HG03457 (cell line): ENCODE measurements at regions not wholly inside any gene's neighbourhood (a gene's known extent, or its start where the extent isn't known, plus 50 kb on each side); places are given as distances from the start of the nearest gene placed in this dataset.

Experiments
- ATAC-seq: cut with Tn5 transposase; IDR thresholded peaks from one replicate; pipeline ENCODE4 v1.9.1; 2021; ENCODE audit warnings: moderate number of reproducible peaks; ENCODE audit not compliant: unreplicated experiment

GRCh38 chr1:90412563-90412962 is 304.5 kb downstream of the BARHL2 start:
- ATAC-seq, result no peak

DNA sequence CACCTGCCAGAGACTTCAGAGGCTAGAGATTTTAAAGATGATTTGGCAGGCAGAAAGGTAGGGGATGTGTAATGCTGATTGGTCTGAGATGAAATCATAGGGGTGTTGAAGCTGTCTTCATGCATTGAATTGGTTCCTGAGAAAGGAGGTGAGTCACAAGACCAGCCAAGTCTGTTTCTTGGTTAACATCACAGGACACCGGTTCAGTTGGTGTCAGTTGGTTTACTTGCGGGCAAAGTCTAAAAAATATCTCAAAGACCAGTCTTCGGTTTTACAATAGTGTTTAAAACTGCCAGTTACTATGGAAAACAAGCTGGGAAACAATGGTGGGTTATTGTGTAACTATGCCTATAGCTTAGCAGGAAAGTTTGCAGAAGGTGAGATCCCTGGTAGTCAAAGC is 305.9 kb downstream of the BARHL2 start:
- ATAC-seq, result no peak

GRCh38 chr1:90407737-90408136 is 309.4 kb downstream of the BARHL2 start:
- no peak for ATAC-seq

- ATAC-seq, result no peak
These were observed 311.4 kb downstream of the BARHL2 start for GRCh38 chr1:90405726-90406125.

DNA sequence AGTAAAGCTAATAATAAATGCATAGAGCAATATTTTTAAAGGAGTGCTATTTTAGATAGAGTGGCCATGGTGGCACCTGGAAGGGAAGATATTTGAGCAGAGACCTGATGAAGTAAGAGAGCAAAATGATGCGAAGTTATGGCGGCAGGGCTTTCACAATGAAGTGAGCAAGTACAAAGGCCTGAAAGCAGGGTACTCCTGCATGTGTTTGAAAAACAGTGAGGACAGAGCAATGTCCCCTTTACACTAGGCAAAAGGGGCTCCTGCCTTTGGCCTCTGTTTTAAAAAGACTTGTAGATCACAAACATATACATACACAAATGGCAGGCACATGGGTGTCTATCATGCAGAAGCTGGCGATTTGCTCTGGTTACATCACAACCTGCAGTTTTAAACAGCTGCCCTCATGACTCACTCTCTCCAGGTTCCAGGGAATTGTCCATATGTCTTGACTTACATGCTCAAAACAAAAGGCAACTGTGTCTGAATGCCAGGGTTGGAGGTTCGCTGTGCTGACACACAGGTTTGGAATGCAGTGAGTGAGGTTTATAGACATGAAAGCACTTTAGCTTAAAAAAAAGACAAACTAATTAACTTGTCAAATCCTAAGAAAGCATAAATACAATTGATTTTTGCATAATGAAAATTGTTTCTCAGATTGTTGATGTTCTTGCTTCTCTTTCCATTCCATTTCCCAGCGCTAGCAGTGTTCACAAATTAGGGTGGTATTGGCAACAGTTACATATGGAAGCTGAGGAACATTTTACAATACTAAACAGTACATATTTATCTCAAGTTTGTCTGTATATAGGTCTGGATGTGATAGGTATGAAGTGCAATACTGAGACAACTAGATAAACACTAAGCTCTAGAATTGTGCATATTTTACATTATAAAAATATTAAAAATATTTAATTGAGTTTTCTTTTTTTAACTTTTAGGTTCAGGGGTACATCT is 313.9 kb downstream of the BARHL2 start:
- ATAC-seq, result no peak

GRCh38 chr1:90400131-90400530 is 317.0 kb downstream of the BARHL2 start:
- no peak for ATAC-seq

- no peak for ATAC-seq
These were observed 320.2 kb downstream of the BARHL2 start for GRCh38 chr1:90396917-90397316.

GRCh38 chr1:90394247-90394646 is 322.9 kb downstream of the BARHL2 start:
- ATAC-seq, result no peak

DNA sequence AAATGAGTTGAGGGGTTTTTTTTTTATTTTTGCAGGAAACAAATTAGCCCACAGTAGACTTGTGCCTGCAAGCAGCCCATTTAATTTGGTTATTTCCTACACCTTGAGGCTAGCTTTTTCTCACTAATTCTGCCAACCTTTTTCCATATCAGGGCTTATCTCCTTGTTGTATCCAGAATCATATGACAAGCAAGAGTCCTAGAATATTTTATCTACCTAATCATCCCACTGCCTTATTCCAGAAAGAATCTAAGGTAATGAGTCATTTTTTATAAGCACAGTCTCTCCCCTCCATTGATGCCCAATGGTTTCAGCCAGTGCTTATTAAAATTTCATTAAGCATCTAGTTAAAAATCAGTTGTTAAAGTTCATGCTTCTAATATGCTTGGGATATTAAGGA is 324.1 kb downstream of the BARHL2 start:
- ATAC-seq, result no peak

DNA sequence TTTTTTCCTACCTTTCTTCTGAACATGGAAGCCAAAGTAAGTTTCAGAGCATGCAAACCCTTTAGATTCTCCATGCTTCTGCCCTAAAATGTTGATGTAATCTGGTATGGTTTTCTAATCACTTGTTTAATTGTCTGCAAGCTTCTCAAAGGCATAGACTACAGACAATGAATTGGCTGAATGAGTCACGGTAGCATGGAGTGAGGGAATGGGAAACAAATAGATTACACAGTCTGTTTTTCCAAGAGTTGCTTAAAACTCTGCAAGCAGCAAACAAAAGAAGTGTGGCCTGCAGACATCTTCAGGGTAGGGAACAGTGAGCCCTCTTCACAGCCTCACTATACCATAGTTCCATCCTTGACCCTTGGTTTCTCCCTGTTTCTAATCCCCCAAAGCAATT is 326.0 kb downstream of the BARHL2 start:
- ATAC-seq, result no peak

DNA sequence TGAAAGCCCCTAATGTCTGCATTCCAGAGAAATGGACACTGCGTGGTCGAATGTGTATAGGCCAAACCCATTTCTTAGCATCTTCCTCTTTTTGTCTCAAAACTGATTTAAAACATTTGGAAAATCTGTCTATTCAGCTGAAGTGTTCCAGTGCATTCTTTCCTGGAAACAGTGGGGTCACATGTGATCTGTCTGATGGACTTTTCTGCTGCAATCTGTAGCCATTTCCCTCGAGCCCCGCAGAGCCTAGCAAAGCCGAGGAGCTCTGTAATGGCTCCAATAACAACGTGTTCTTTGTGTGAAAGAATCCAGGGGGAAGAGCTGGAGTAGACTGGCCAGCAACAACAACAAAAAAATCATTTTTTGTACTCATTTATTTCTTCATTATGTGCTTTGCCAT is 329.3 kb downstream of the BARHL2 start:
- ATAC-seq, result no peak

- ATAC-seq, result no peak
These were observed 330.0 kb downstream of the BARHL2 start for GRCh38 chr1:90386899-90387720.

GRCh38 chr1:90384193-90384592 is 332.9 kb downstream of the BARHL2 start:
- ATAC-seq, result no peak

DNA sequence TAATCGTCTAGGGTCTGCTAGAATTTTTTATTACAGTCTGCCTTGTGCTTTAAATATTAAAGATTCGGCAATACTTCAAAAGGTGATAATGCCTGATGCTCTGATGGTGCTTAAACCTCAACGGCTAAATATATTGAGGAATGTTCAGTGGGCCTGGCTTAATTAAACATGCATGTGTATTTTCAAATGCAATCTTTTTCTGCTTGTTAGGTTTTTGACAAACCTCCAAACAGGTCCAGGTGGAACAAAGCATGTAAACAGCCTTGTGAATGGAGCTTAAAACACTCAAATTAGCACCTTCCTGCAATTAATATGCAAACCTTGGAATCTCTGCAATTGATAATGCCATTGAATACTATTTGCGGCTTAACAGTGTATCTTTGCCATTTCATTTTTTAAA is 334.9 kb downstream of the BARHL2 start:
- ATAC-seq, result no peak

DNA sequence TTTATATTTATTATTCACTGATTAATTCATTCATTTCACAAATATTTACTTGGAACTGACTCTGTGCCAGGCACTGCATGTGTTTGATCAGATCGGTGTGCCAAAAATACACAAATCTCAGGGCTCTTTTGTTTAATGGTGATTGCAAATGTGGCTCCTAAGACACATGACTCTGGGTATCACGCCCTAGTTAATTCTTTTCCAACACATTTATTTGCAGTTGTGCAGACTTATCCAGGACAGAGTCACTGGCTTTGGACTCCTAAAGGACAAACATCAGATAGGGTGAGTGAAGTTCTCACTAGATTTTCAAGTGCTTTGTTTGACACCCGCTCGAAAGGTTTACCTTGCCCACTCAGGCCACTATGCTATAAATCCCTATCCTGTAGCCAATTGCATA is 335.5 kb downstream of the BARHL2 start:
- no peak for ATAC-seq

DNA sequence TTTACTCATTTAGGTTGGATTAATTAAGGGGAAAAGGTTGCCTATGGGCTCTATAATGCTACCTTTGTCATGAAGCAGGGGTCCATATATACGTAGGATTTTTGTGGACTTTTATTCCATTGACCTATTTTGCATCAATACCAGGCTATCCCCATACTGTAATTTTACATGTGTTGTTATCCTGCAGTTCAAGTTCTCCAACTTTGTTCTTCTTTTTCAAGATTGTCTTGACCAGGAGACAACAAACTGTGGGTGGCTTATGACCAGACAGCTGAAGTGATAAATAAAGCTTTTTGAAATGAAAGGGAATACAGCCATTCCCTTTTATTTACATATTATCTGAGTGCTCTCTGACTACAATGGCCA is 345.7 kb downstream of the BARHL2 start:
- no peak for ATAC-seq

DNA sequence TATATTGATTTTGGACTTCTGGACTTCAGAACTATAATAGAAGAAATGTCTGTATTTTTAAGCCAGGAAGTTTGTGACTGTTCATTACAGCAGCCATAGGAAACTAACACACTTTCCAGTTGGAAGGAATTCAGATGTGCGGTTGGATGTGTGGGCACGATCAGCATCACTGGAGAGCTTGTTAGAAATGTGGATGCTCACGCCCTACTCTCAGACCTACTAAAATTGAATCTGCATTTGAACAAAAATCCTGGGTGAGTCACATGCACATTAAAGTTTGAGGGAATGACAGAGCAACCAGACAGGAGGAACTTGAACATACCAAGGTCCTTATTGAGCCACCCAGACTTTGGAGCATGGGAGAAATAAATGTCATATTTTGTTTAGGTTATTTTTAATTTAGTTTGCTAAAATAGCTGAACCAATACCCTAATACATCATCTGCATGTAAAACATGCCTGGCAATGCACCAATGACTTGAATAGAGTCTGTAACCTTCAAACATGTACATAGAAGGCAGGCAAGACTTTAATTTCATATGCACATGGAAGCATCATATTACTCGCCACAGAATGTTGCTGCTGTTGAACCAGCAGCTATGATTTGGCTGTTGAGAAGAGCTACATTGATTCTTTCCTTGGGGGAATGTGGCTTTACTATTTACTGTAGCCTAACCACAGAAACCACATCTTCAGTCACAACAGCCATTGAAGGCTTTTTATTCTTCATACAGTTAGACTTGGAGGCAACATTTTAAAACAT is 346.2 kb downstream of the BARHL2 start:
- ATAC-seq, result no peak

GRCh38 chr1:90362163-90362562 is 354.9 kb downstream of the BARHL2 start:
- no peak for ATAC-seq

DNA sequence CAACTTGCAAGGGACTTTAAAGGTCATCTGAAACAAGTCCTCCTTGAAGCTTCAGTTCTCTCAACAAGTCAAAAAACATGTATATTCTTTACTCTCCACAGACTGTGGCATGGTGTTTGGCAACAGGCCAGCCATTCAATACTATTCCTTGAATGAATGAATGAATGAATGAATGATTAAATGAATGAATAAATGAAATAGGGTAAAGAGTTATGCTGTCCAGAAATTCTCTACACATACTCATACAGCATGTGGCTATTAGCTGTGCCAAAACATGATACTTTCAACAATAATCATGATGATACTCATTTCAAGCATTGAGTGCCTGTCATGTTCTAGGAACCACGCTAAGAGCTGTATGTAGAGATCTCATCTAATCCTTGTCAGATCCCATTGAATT is 356.1 kb downstream of the BARHL2 start:
- ATAC-seq, result no peak

DNA sequence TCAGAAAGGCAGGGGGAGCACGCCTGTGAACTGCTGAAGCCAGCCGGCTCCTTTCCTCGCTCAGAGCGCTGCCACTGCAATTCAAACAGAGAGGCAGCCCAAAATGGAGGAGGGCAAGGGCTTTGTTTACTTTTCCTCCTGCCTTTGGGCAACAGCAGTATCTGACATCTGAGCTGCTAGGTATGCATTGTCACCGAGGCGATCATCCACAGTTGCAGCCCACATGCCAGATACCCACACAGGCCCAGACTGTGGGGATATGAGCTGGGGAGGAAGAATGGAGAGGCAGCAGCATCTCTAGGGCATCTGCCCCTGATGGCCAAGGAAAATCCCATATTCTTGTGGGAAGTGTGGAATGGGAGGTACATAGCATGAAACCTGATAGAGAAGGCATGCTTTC is 357.1 kb downstream of the BARHL2 start:
- ATAC-seq, result no peak

GRCh38 chr1:90358448-90358847 is 358.7 kb downstream of the BARHL2 start:
- no peak for ATAC-seq
